Esophagus (tissue), 2 donors: ENCODE measurements at regions not wholly inside any gene's neighbourhood (a gene's known extent, or its start where the extent isn't known, plus 50 kb on each side); places are given as distances from the start of the nearest gene placed in this dataset.

Source experiments
- H3K27ac ChIP-seq, 2 donors: one replicate each; pipeline ENCODE4 v1.5.1; 2013; ENCODE audit warnings: low read depth in 2 of 2, mild to moderate bottlenecking in 2 of 2, inconsistent platforms in 1 of 2, low read length in 1 of 2, moderate library complexity in 1 of 2
- H3K27me3 ChIP-seq, 2 donors: one replicate each; pipeline ENCODE4 v1.6.1; 2013; ENCODE audit warnings: low read length in 2 of 2, control low read depth in 1 of 2, mild to moderate bottlenecking in 1 of 2; ENCODE audit not compliant: insufficient read depth in 2 of 2, control insufficient read depth in 1 of 2
- H3K36me3 ChIP-seq, 2 donors: one replicate each; pipeline ENCODE4 v1.6.1; 2013; ENCODE audit warnings: low read length in 1 of 2; ENCODE audit not compliant: control insufficient read depth in 2 of 2, insufficient read depth in 2 of 2
- H3K4me1 ChIP-seq, 2 donors: one replicate each; pipeline ENCODE4 v1.6.1; 2013; ENCODE audit warnings: low read length in 1 of 2; ENCODE audit not compliant: control insufficient read depth in 2 of 2, insufficient read depth in 2 of 2
- H3K4me3 ChIP-seq, 2 donors: one replicate each; pipeline ENCODE4 v1.5.1; 2013; ENCODE audit warnings: low read length in 2 of 2, mild to moderate bottlenecking in 2 of 2, low read depth in 1 of 2, moderate library complexity in 1 of 2
- H3K9me3 ChIP-seq, 2 donors: one replicate each; pipeline ENCODE4 v1.6.1; 2013; ENCODE audit warnings: mild to moderate bottlenecking in 2 of 2, low read depth in 1 of 2, low read length in 1 of 2, moderate library complexity in 1 of 2; ENCODE audit not compliant: control insufficient read depth in 2 of 2, insufficient read depth in 1 of 2
- WGBS, 2 donors: extraction: QIAGEN DNeasy Blood & Tissue Kit; methylation state at CpG; one replicate each; pipeline ENCODE4 v1.1.7; 2013; 5-methylcytosine and 5-hydroxymethylcytosine counted together
- donor health status: healthy with polysubstance abuse.
- donor health status: Bipolar disorder and iron deficiency.

- H3K27ac ChIP-seq = no peak overlapping the region
- H3K9me3 ChIP-seq = no peaks in the 10 kb centered on the region
- H3K4me1 ChIP-seq = peaks cover 0 to 5% of the 10 kb centered on the region in 2 donors
- 85 to 86% methylated on average over 3 of the region's 3 CpGs for WGBS, 2 donors
- no peaks in the 10 kb centered on the region for H3K36me3 ChIP-seq
- H3K27me3 ChIP-seq = no peaks in the 10 kb centered on the region
- no peak overlapping the region for H3K4me3 ChIP-seq
Measured at GRCh38 chr5:115417076-115417475, 120.6 kb upstream of the CCDC112 start.

DNA sequence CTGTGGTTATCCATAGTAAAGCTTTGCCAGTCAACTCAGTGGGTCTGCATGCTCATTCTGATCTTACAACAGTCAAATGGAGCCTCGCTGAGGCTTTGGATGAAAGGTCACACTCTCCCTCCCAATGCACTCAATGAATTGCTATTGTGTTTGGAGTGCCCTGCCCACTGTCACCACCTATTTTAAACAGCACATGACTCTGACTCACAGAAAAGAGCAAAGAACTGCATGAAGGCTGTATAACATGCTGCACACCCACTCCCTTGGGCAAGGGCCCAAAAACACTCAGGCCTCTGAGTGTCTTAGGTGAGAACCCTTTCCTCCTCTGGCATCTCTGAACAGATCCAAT is 118.7 kb upstream of the CCDC112 start:
- Histone ChIP-seq H3K36me3 (no peaks in the 10 kb centered on the region), H3K27me3 (no peaks in the 10 kb centered on the region), H3K4me1 (peaks cover 0 to 5% of the 10 kb centered on the region in 2 donors), H3K9me3 (no peaks in the 10 kb centered on the region), H3K4me3 (no peak overlapping the region), H3K27ac (no peak overlapping the region)
- 31 to 41% methylated on average over 1 of the region's 1 CpG for WGBS, 2 donors

DNA sequence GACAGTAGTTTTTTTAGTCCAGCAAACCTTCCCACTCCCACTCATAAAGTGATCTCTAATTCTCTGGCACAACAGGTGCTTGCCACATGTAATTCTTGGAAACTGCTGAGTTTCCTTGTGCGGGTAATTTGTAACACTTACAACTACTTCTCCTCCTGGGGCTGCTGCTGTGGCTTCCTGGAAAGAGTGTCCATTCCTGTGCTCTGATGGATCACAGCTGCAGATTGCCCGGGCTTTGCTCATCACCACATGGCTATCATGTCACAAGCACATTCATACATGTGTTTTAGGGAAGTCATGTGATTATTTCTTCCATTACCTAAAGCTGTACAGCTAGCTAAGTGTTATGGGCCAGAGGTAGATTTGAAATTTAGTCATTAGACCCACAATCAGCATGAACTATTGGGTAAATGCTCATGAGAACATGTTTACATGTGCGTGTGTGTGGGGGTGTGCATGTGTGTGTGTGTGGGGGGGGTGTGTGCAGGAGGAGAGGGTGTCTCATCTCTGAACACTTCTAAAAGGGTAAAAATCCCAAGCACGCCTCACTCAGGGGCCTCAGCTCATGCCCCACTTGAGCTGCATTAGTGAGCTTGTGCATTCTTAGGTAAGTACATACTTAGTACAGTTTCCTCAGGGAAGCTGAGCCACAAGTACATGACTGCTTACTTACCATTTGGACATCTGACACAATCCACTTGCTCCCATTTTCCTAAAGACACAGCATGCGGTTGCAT is 118.1 kb upstream of the CCDC112 start:
- Histone ChIP-seq H3K4me3 (no peak overlapping the region), H3K36me3 (no peaks in the 10 kb centered on the region), H3K4me1 (peaks cover 0 to 5% of the 10 kb centered on the region in 2 donors), H3K27me3 (no peaks in the 10 kb centered on the region), H3K27ac (no peak overlapping the region), H3K9me3 (no peaks in the 10 kb centered on the region)
- 67 to 73% methylated on average over 5 of the region's 5 CpGs for WGBS, 2 donors

GRCh38 chr5:115413651-115414050 is 117.2 kb upstream of the CCDC112 start:
- no peak overlapping the region for H3K4me3 ChIP-seq
- no peaks in the 10 kb centered on the region for H3K9me3 ChIP-seq
- no peaks in the 10 kb centered on the region for H3K27me3 ChIP-seq
- 81 to 94% methylated on average over 1 of the region's 1 CpG for whole genome bisulfite sequencing, 2 donors
- peaks cover 0 to 5% of the 10 kb centered on the region in 2 donors for H3K4me1 ChIP-seq
- no peak overlapping the region for H3K27ac ChIP-seq
- no peaks in the 10 kb centered on the region for H3K36me3 ChIP-seq

DNA sequence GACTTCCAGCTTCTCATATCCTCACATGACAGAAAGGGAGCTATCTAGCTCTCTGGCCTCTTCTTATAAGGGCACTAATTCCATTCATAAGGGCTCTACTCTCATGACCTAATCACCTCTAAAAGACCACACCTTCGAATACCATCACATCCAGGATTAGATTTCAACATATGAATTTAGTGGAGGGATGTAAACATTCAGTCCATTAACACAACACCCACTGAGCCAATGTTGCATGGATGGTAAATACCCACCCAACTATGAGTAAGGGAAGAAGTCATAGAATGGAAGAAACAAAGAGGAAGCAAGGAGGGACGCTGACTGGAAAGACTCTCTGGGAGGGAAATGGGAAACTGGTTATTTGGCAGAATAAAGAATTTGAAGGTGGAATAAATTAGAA is 112.6 kb upstream of the CCDC112 start:
- H3K4me1 ChIP-seq = no peaks in the 10 kb centered on the region
- no peaks in the 10 kb centered on the region for H3K9me3 ChIP-seq
- no peak overlapping the region for H3K27ac ChIP-seq
- H3K36me3 ChIP-seq = no peaks in the 10 kb centered on the region
- H3K4me3 ChIP-seq = no peak overlapping the region
- no peaks in the 10 kb centered on the region for H3K27me3 ChIP-seq
- WGBS, 2 donors = 92% methylated on average over 2 of the region's 2 CpGs

DNA sequence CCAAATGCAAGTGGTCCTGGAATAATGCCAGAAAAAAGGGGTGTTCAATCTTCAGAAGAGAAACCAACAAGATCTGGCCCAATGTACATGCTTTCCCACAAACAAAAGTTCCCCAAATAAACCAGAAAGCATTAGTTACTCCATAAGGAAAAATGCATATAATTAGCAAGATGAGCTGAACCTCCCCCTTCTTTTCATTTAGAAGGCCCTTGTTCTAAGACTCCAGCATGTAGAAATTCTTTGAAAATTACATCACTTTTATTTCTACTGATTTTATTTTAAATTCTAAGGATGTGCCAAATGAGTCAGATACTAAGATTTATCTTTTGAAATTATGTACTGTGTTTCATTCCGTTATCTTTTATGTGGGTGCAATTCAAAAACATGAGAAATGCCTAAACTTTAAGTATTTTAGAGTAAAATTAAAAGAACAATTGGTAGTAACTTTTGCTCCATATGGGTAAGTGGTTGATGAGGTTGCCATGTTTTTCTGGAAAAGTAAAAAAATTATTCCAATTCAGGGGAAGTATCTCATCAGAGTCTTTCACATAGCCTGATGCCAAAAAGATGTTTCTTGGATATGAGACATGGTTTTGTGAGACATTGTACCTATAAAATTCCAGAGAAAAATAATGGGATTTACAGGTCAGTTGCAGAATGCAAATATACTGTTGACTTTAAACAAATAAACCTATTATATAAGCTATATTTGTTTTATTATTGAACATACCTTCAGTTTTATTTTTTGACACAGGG is 106.5 kb upstream of the CCDC112 start:
- Histone ChIP-seq H3K36me3 (no peaks in the 10 kb centered on the region), H3K4me3 (no peak overlapping the region), H3K4me1 (no peaks in the 10 kb centered on the region), H3K27ac (no peak overlapping the region), H3K9me3 (no peaks in the 10 kb centered on the region), H3K27me3 (no peaks in the 10 kb centered on the region)
- 64 to 70% methylated on average over 1 of the region's 1 CpG for WGBS, 2 donors

GRCh38 chr5:115402092-115402491 is 105.6 kb upstream of the CCDC112 start:
- Histone ChIP-seq H3K4me1 (no peaks in the 10 kb centered on the region), H3K27ac (no peak overlapping the region)

DNA sequence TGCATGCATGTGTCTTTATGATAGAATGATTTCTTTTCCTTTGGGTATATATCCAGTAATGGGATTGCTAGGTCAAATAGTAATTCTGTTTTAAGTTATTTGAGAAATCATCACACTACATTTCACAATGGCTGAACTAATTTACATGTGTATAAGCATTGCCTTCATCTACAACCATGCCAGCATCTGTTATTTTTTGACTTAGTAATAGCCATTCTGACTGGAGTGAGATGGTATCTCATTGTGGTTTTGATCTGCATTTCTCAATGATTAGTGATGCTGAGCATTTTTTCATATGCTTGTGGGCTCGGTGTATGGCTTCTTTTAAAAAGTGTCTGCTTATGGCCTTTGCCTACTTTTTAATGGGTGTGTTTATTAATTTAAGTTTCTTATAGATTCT is 102.3 kb upstream of the CCDC112 start:
- no peaks in the 10 kb centered on the region for H3K4me1 ChIP-seq
- no peak overlapping the region for H3K4me3 ChIP-seq
- no peaks in the 10 kb centered on the region for H3K27me3 ChIP-seq
- no peak overlapping the region for H3K27ac ChIP-seq
- WGBS, 2 donors = 86 to 88% methylated on average over 1 of the region's 1 CpG
- no peaks in the 10 kb centered on the region for H3K9me3 ChIP-seq
- H3K36me3 ChIP-seq = no peaks in the 10 kb centered on the region

More at GRCh38 chr5:115402092-115402491, 105.6 kb upstream of the CCDC112 start:
- Histone ChIP-seq H3K9me3 (no peaks in the 10 kb centered on the region), H3K36me3 (no peaks in the 10 kb centered on the region), H3K4me3 (no peak overlapping the region), H3K27me3 (no peaks in the 10 kb centered on the region)
- 63 to 67% methylated on average over 4 of the region's 4 CpGs for WGBS, 2 donors

GRCh38 chr5:115396688-115397087 is 100.2 kb upstream of the CCDC112 start:
- no peaks in the 10 kb centered on the region for H3K36me3 ChIP-seq
- H3K9me3 ChIP-seq = no peaks in the 10 kb centered on the region
- H3K4me3 ChIP-seq = no peak overlapping the region
- H3K27me3 ChIP-seq = no peaks in the 10 kb centered on the region
- 81 to 83% methylated on average over 2 of the region's 2 CpGs for WGBS, 2 donors
- no peaks in the 10 kb centered on the region for H3K4me1 ChIP-seq
- no peak overlapping the region for H3K27ac ChIP-seq

DNA sequence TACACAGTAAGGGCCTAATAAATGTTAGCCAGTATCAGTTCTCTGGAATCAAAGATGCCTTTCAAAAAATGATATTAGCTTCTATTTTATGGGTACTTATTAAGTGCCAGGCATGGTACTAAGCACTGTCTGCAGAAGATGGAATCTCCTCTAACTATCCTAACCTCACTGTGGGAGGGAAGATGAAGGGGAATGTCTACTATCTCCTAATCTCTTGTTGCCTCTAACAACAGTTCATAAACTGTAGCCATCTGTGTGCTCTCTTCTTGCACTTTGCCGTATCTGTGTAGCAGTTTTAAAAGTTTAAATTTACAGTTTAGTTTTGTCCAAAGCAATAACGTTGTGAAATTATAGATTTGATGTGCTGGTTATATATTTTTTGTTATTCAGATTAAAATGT is 99.6 kb upstream of the CCDC112 start:
- 64 to 75% methylated on average over 2 of the region's 2 CpGs for WGBS, 2 donors
- Histone ChIP-seq H3K9me3 (no peaks in the 10 kb centered on the region), H3K36me3 (no peaks in the 10 kb centered on the region), H3K4me3 (no peak overlapping the region), H3K27me3 (no peaks in the 10 kb centered on the region), H3K4me1 (no peaks in the 10 kb centered on the region), H3K27ac (no peak overlapping the region)
